CD14-positive monocyte (primary cell): ENCODE measurements at regions not wholly inside any gene's neighbourhood (a gene's known extent, or its start where the extent isn't known, plus 50 kb on each side); places are given as distances from the start of the nearest gene placed in this dataset.

Experiments
- DNase-seq, 3 donors: peaks; one replicate each; pipeline ENCODE4 v3.0.0-alpha.2; 2011 to 2022
- H2AFZ ChIP-seq: 2 replicates; pipeline ENCODE4 v1.6.0; 2012; ENCODE audit warnings: mild to moderate bottlenecking, low read depth, low read length, inconsistent platforms; ENCODE audit not compliant: insufficient read depth, poor library complexity, severe bottlenecking
- H3K27ac ChIP-seq, 2 donors: 1 replicate in 1 of 2; 2 replicates in 1 of 2; pipeline ENCODE4 v1.5.1; 2012 to 2013; ENCODE audit warnings: low read length in 2 of 2, control low read depth in 1 of 2, inconsistent platforms in 1 of 2, low read depth in 1 of 2, mild to moderate bottlenecking in 1 of 2
- H3K27me3 ChIP-seq, 2 donors: one replicate each; pipeline versions ENCODE4 v1.6.0 to v1.6.1; 2011 to 2013; ENCODE audit warnings: low read length in 2 of 2; ENCODE audit not compliant: control insufficient read depth in 2 of 2, insufficient read depth in 2 of 2
- H3K36me3 ChIP-seq, 2 donors: replicated peaks in 1 of 2; 1 replicate in 1 of 2; 2 replicates in 1 of 2; pipeline versions ENCODE4 v1.5.1 to v1.6.1; 2012 to 2013; ENCODE audit warnings: low read length in 2 of 2, control low read depth in 1 of 2, inconsistent platforms in 1 of 2, mild to moderate bottlenecking in 1 of 2; ENCODE audit not compliant: insufficient read depth in 2 of 2, control insufficient read depth in 1 of 2
- H3K4me1 ChIP-seq, 2 donors: 1 replicate in 1 of 2; 2 replicates in 1 of 2; pipeline versions ENCODE4 v1.5.1 to v1.6.1; 2012 to 2013; ENCODE audit warnings: low read length in 2 of 2, control low read depth in 1 of 2, inconsistent platforms in 1 of 2, mild to moderate bottlenecking in 1 of 2, moderate library complexity in 1 of 2; ENCODE audit not compliant: insufficient read depth in 2 of 2, control insufficient read depth in 1 of 2
- H3K4me2 ChIP-seq: replicated peaks from 2 replicates; pipeline ENCODE3; 2012; ENCODE audit warnings: low read length, moderate library complexity, mild to moderate bottlenecking; ENCODE audit not compliant: poor library complexity, severe bottlenecking; ENCODE audit errors: extremely low read depth
- H3K4me3 ChIP-seq, 3 experiments: fragments of 200-600 bp in 1 of 3; sonication (generic) in 1 of 3; replicated peaks in 1 of 3; 1 replicate in 2 of 3; 2 replicates in 1 of 3; pipeline ENCODE4 v1.5.1; 2011 to 2013; ENCODE audit warnings: low read length in 3 of 3, mild to moderate bottlenecking in 3 of 3, control low read depth in 2 of 3, low read depth in 2 of 3, inconsistent platforms in 1 of 3, moderate library complexity in 1 of 3
- H3K79me2 ChIP-seq: 2 replicates; pipeline ENCODE4 v1.6.0; 2012; ENCODE audit warnings: mild to moderate bottlenecking, control low read depth, inconsistent platforms, low read length, moderate library complexity; ENCODE audit not compliant: insufficient read depth
- H3K9ac ChIP-seq: 2 replicates; pipeline ENCODE4 v1.6.0; 2017; ENCODE audit warnings: low read length, mild to moderate bottlenecking; ENCODE audit not compliant: insufficient read depth, poor library complexity, severe bottlenecking
- H3K9me3 ChIP-seq, 2 donors: replicated peaks in 1 of 2; 1 replicate in 1 of 2; 2 replicates in 1 of 2; pipeline versions ENCODE4 v1.5.1 to v1.6.1; 2012 to 2013; ENCODE audit warnings: low read length in 2 of 2, control low read depth in 1 of 2; ENCODE audit not compliant: control insufficient read depth in 1 of 2, insufficient read depth in 1 of 2
- H4K20me1 ChIP-seq: 2 replicates; pipeline ENCODE4 v1.6.0; 2012; ENCODE audit warnings: mild to moderate bottlenecking, low read length, control low read depth, moderate library complexity; ENCODE audit not compliant: insufficient read depth
- H3K27ac Mint-ChIP-seq, 7 donors: one replicate each; pipeline ENCODE4 v1.8.0; 2020; ENCODE audit warnings: mild to moderate bottlenecking in 7 of 7, mixed read lengths in 7 of 7, moderate library complexity in 6 of 7, inconsistent platforms in 2 of 7
- H3K27me3 Mint-ChIP-seq, 3 donors: one replicate each; pipeline ENCODE4 v1.8.0; 2021 to 2022; ENCODE audit warnings: low read depth in 3 of 3, mild to moderate bottlenecking in 3 of 3, mixed read lengths in 3 of 3, moderate library complexity in 3 of 3, inconsistent platforms in 1 of 3
- H3K36me3 Mint-ChIP-seq, 2 donors: one replicate each; pipeline ENCODE4 v1.8.0; 2020; ENCODE audit warnings: mixed read lengths in 2 of 2, inconsistent platforms in 1 of 2, mild to moderate bottlenecking in 1 of 2
- H3K4me1 Mint-ChIP-seq: one replicate; pipeline ENCODE4 v1.8.0; 2020; ENCODE audit warnings: mild to moderate bottlenecking, mixed read lengths
- H3K4me3 Mint-ChIP-seq, 2 donors: one replicate each; pipeline ENCODE4 v1.8.0; 2020; ENCODE audit warnings: mild to moderate bottlenecking in 2 of 2, mixed read lengths in 2 of 2, moderate library complexity in 1 of 2
- H3K9me3 Mint-ChIP-seq, 7 donors: one replicate each; pipeline ENCODE4 v1.8.0; 2020 to 2022; ENCODE audit warnings: mixed read lengths in 7 of 7, mild to moderate bottlenecking in 6 of 7, moderate library complexity in 6 of 7, inconsistent platforms in 2 of 7
- WGBS: methylation state at CpG from one replicate; pipeline ENCODE4 v1.1.5; 2013; ENCODE audit warnings: missing lambda C conversion rate; ENCODE audit not compliant: insufficient coverage; 5-methylcytosine and 5-hydroxymethylcytosine counted together
- intact Hi-C, 2 donors: fragments of 100-400 bp; cut with micrococcal nuclease; formaldehyde crosslinking; loops; one replicate each; pipeline versions ENCODE4 v1.15.0 to v1.15.1; 2023
- TF ChIP-seq, protein P1 (sequence below): fragments of 200-600 bp; IDR thresholded peaks from one replicate; pipeline ENCODE4 v1.8.0; 2022; ENCODE audit warnings: antibody characterized with exemption, mild to moderate bottlenecking

DNA sequence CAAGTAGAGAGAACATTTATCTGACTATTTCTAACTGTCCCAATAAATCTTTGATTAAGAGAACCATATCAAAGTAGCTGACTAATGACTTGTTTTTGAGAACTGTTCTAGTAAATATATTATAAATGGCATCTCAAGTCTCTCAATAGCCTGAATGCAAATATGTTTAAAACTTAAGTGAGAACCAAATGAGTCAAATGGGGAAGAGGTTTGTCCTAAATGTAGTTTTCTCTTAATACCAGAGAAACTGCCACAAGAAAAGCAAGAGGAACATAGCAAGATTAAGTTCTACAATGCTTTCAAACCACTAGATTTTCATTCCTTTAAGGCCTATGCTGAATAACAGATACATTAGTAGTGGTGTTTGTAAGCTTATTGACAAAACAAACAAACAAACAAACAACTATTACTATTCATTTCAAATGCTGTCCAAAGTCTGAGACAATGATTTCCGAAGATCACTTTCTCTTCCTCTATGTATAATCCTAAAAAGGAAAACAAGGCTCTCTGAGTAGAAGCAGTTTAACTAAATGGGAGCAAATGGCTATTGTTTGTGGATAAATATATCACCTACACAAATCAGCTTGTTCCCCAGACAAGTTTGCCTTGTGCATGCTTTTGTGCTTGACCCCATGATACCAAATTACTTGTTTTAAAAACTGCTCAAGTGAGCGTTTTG, 408.4 kb upstream of the EMCN start:
- DNase-seq, result no peak
- no peak overlapping the region for H3K4me3 ChIP-seq
- no peaks in the 10 kb centered on the region for H3K9me3 ChIP-seq
- no peak overlapping the region for H3K4me2 ChIP-seq
- no peaks in the 10 kb centered on the region for H4K20me1 ChIP-seq
- H3K36me3 ChIP-seq, result no peaks in the 10 kb centered on the region
- no peak overlapping the region for H3K27ac Mint-ChIP-seq
- no peak overlapping the region for H3K9ac ChIP-seq
- no peak overlapping the region for H2AFZ ChIP-seq
- TF ChIP-seq, protein P1, sequence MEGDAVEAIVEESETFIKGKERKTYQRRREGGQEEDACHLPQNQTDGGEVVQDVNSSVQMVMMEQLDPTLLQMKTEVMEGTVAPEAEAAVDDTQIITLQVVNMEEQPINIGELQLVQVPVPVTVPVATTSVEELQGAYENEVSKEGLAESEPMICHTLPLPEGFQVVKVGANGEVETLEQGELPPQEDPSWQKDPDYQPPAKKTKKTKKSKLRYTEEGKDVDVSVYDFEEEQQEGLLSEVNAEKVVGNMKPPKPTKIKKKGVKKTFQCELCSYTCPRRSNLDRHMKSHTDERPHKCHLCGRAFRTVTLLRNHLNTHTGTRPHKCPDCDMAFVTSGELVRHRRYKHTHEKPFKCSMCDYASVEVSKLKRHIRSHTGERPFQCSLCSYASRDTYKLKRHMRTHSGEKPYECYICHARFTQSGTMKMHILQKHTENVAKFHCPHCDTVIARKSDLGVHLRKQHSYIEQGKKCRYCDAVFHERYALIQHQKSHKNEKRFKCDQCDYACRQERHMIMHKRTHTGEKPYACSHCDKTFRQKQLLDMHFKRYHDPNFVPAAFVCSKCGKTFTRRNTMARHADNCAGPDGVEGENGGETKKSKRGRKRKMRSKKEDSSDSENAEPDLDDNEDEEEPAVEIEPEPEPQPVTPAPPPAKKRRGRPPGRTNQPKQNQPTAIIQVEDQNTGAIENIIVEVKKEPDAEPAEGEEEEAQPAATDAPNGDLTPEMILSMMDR, result no peak
- intact Hi-C loops, result no loop called here
- no peaks in the 10 kb centered on the region for H3K27me3 ChIP-seq
- no peaks in the 10 kb centered on the region for H3K36me3 Mint-ChIP-seq
- no peaks in the 10 kb centered on the region for H3K79me2 ChIP-seq
- H3K4me1 ChIP-seq, result no peaks in the 10 kb centered on the region
- peaks cover 0 to 3% (median 2%) of the 10 kb centered on the region in 7 donors for H3K9me3 Mint-ChIP-seq
- no peaks in the 10 kb centered on the region for H3K4me1 Mint-ChIP-seq
- peaks cover 0 to 4% (median 0%) of the 10 kb centered on the region in 3 donors for H3K27me3 Mint-ChIP-seq
- no peak overlapping the region for H3K27ac ChIP-seq
- no peak overlapping the region for H3K4me3 Mint-ChIP-seq
- WGBS, result no CpG with 5 or more reads among the region's 2 CpGs

DNA sequence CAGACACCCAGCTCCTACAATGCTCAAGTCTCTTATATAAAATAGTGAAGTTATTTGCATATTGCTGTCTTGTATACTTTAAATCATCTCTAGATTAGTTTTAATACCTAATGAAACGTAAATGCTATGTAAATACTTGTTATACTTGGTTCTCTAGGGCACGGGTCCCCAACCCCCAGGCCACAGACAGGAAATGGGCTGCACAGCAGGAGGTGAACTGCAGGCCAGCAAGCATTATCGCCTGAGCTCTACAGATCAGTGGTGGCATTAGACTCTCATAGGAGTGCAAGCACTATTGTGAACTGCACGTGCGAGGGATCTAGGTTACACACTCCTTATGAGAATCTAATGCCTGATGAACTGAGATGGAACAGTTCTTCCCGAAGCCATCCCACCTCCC, 395.9 kb upstream of the EMCN start:
- no peak overlapping the region for H3K27ac Mint-ChIP-seq
- intact Hi-C loops, result no loop called here
- WGBS, result 87% methylated on average over 3 of the region's 6 CpGs
- Histone ChIP-seq H3K9ac (no peak overlapping the region), H3K27ac (no peak overlapping the region), H3K9me3 (peaks cover 0 to 4% of the 10 kb centered on the region in 2 donors), H3K4me1 (no peaks in the 10 kb centered on the region), H3K4me3 (no peak overlapping the region), H4K20me1 (no peaks in the 10 kb centered on the region), H3K27me3 (no peaks in the 10 kb centered on the region), H3K79me2 (no peaks in the 10 kb centered on the region), H2AFZ (no peak overlapping the region), H3K36me3 (no peaks in the 10 kb centered on the region), H3K4me2 (no peak overlapping the region)
- no peaks in the 10 kb centered on the region for H3K4me1 Mint-ChIP-seq
- H3K36me3 Mint-ChIP-seq, result no peaks in the 10 kb centered on the region
- peaks cover 7 to 17% (median 14%) of the 10 kb centered on the region in 7 donors for H3K9me3 Mint-ChIP-seq
- no peak for DNase-seq
- no peaks in the 10 kb centered on the region for H3K27me3 Mint-ChIP-seq
- TF ChIP-seq, protein P1, result no peak
- no peak overlapping the region for H3K4me3 Mint-ChIP-seq
